Neural progenitor cell (in vitro differentiated cells): ENCODE measurements at regions not wholly inside any gene's neighbourhood (a gene's known extent, or its start where the extent isn't known, plus 50 kb on each side); places are given as distances from the start of the nearest gene placed in this dataset.

Experiments
- DNase-seq: peaks from one replicate; pipeline ENCODE4 v3.0.0-alpha.2; 2016; ENCODE audit warnings: low spot score
- H2AFZ ChIP-seq: fragments of 200-600 bp; sonication (generic); replicated peaks from 2 replicates; pipeline ENCODE4 v1.6.1; 2016; ENCODE audit warnings: antibody characterized with exemption
- H3F3A ChIP-seq: fragments of 200-600 bp; sonication (generic); 2 replicates; pipeline ENCODE4 v1.6.1; 2016; ENCODE audit warnings: antibody characterized with exemption, low read depth
- H3K27ac ChIP-seq: fragments of 200-600 bp; sonication (generic); 2 replicates; pipeline ENCODE4 v1.5.1; 2016; ENCODE audit warnings: mild to moderate bottlenecking
- H3K27me3 ChIP-seq: fragments of 200-600 bp; sonication (generic); 2 replicates; pipeline ENCODE4 v1.6.1; 2016; ENCODE audit warnings: mild to moderate bottlenecking, moderate library complexity
- H3K36me3 ChIP-seq: fragments of 200-600 bp; sonication (generic); 2 replicates; pipeline ENCODE4 v1.5.1; 2016
- H3K4me1 ChIP-seq: fragments of 200-600 bp; sonication (generic); 2 replicates; pipeline ENCODE4 v1.6.1; 2016; ENCODE audit warnings: mixed run types
- H3K4me2 ChIP-seq: fragments of 200-600 bp; sonication (generic); 2 replicates; pipeline ENCODE4 v1.6.1; 2016
- H3K4me3 ChIP-seq: fragments of 200-600 bp; sonication (generic); 2 replicates; pipeline ENCODE4 v1.5.1; 2016
- H3K79me2 ChIP-seq: fragments of 200-600 bp; sonication (generic); 2 replicates; pipeline ENCODE4 v1.6.1; 2016; ENCODE audit warnings: low read depth
- H3K9ac ChIP-seq: fragments of 200-600 bp; sonication (generic); 2 replicates; pipeline ENCODE4 v1.6.1; 2016
- H3K9me3 ChIP-seq: fragments of 200-600 bp; sonication (generic); 2 replicates; pipeline ENCODE4 v1.5.1; 2016; ENCODE audit warnings: low read depth
- H4K20me1 ChIP-seq: fragments of 200-600 bp; sonication (generic); 2 replicates; pipeline ENCODE4 v1.6.1; 2016; ENCODE audit warnings: low read depth
- H3K27ac Mint-ChIP-seq: 3 replicates; pipeline ENCODE4 v1.8.0; 2021; ENCODE audit warnings: mixed read lengths
- H3K27me3 Mint-ChIP-seq: 2 replicates; pipeline ENCODE4 v1.8.0; 2022; ENCODE audit warnings: low read depth, mild to moderate bottlenecking, inconsistent platforms, moderate library complexity, mixed read lengths; ENCODE audit not compliant: insufficient read depth
- H3K36me3 Mint-ChIP-seq: 3 replicates; pipeline ENCODE4 v1.8.0; 2021; ENCODE audit warnings: mixed read lengths
- H3K4me1 Mint-ChIP-seq: 3 replicates; pipeline ENCODE4 v1.8.0; 2021; ENCODE audit warnings: mixed read lengths
- H3K4me3 Mint-ChIP-seq: 3 replicates; pipeline ENCODE4 v1.8.0; 2021; ENCODE audit warnings: mild to moderate bottlenecking, moderate library complexity, mixed read lengths
- H3K9me3 Mint-ChIP-seq: 3 replicates; pipeline ENCODE4 v1.8.0; 2020; ENCODE audit warnings: mixed read lengths
- CTCF ChIP-seq: fragments of 200-600 bp; sonication (generic); IDR thresholded peaks from 2 replicates; pipeline ENCODE4 v1.5.1; 2017; ENCODE audit warnings: antibody characterized with exemption, mild to moderate bottlenecking
- EZH2 ChIP-seq: fragments of 200-600 bp; sonication (generic); IDR thresholded peaks from 2 replicates; pipeline ENCODE4 v1.6.1; 2017; ENCODE audit warnings: antibody characterized with exemption, mild to moderate bottlenecking, moderate library complexity
- EZH2phosphoT487 ChIP-seq: fragments of 200-600 bp; sonication (generic); IDR thresholded peaks from 2 replicates; pipeline ENCODE4 v1.6.1; 2017; ENCODE audit warnings: antibody characterized with exemption

GRCh38 chr10:130361351-130362105, 225.3 kb downstream of the GLRX3 start:
- Mint-ChIP-seq H3K27ac (no peak overlapping the region), H3K4me3 (no peak overlapping the region), H3K9me3 (peaks cover 2% of the 10 kb centered on the region), H3K36me3 (no peaks in the 10 kb centered on the region), H3K4me1 (peaks cover 3% of the 10 kb centered on the region), H3K27me3 (peaks cover 7% of the 10 kb centered on the region)
- no peaks in the 10 kb centered on the region for H3K4me1 ChIP-seq
- no peak for DNase-seq
- no peaks in the 10 kb centered on the region for H3K36me3 ChIP-seq
- TF ChIP-seq EZH2 (no peak), CTCF (no peak), EZH2phosphoT487 (no peak)
- no peak overlapping the region for H3K4me2 ChIP-seq
- H3K27me3 ChIP-seq = no peaks in the 10 kb centered on the region
- no peaks in the 10 kb centered on the region for H3F3A ChIP-seq
- no peaks in the 10 kb centered on the region for H3K9me3 ChIP-seq
- no peaks in the 10 kb centered on the region for H3K79me2 ChIP-seq
- H3K4me3 ChIP-seq = no peak overlapping the region
- H3K9ac ChIP-seq = no peak overlapping the region
- no peak overlapping the region for H2AFZ ChIP-seq
- no peak overlapping the region for H3K27ac ChIP-seq
- H4K20me1 ChIP-seq = no peaks in the 10 kb centered on the region

GRCh38 chr10:130362308-130362761, 226.1 kb downstream of the GLRX3 start:
- Mint-ChIP-seq H3K27ac (no peak overlapping the region), H3K4me3 (no peak overlapping the region), H3K9me3 (no peaks in the 10 kb centered on the region), H3K4me1 (peaks cover 3% of the 10 kb centered on the region), H3K27me3 (peaks cover 10% of the 10 kb centered on the region), H3K36me3 (no peaks in the 10 kb centered on the region)
- H2AFZ ChIP-seq = no peak overlapping the region
- H3K9me3 ChIP-seq = no peaks in the 10 kb centered on the region
- H3K4me2 ChIP-seq = no peak overlapping the region
- no peaks in the 10 kb centered on the region for H3K36me3 ChIP-seq
- no peaks in the 10 kb centered on the region for H3K79me2 ChIP-seq
- H3K27ac ChIP-seq = no peak overlapping the region
- H4K20me1 ChIP-seq = no peaks in the 10 kb centered on the region
- H3K4me3 ChIP-seq = no peak overlapping the region
- H3K9ac ChIP-seq = no peak overlapping the region
- no peaks in the 10 kb centered on the region for H3K27me3 ChIP-seq
- no peaks in the 10 kb centered on the region for H3F3A ChIP-seq
- TF ChIP-seq EZH2 (no peak), CTCF (no peak), EZH2phosphoT487 (no peak)
- H3K4me1 ChIP-seq = no peaks in the 10 kb centered on the region
- DNase-seq = peak; percentile 27

- no peak for DNase-seq
- Mint-ChIP-seq H3K9me3 (no peaks in the 10 kb centered on the region), H3K36me3 (no peaks in the 10 kb centered on the region), H3K4me3 (no peak overlapping the region), H3K4me1 (peaks cover 3% of the 10 kb centered on the region), H3K27ac (no peak overlapping the region), H3K27me3 (peaks cover 11% of the 10 kb centered on the region)
- no peak overlapping the region for H3K27ac ChIP-seq
- H3K27me3 ChIP-seq = no peaks in the 10 kb centered on the region
- H3K79me2 ChIP-seq = no peaks in the 10 kb centered on the region
- H3K9ac ChIP-seq = no peak overlapping the region
- no peaks in the 10 kb centered on the region for H4K20me1 ChIP-seq
- no peak overlapping the region for H3K4me3 ChIP-seq
- no peak overlapping the region for H2AFZ ChIP-seq
- TF ChIP-seq EZH2phosphoT487 = no peak
- no peak overlapping the region for H3K4me2 ChIP-seq
- no peaks in the 10 kb centered on the region for H3K9me3 ChIP-seq
- H3F3A ChIP-seq = no peaks in the 10 kb centered on the region
- H3K36me3 ChIP-seq = no peaks in the 10 kb centered on the region
- no peaks in the 10 kb centered on the region for H3K4me1 ChIP-seq
Observed at GRCh38 chr10:130363051-130363450, 226.9 kb downstream of the GLRX3 start.

GRCh38 chr10:130363899-130364445, 227.8 kb downstream of the GLRX3 start:
- Mint-ChIP-seq H3K27ac (no peak overlapping the region), H3K27me3 (peaks cover 13% of the 10 kb centered on the region), H3K9me3 (no peaks in the 10 kb centered on the region), H3K36me3 (no peaks in the 10 kb centered on the region), H3K4me3 (no peak overlapping the region), H3K4me1 (peaks cover 7% of the 10 kb centered on the region)
- Histone ChIP-seq H3K27ac (no peak overlapping the region), H4K20me1 (no peaks in the 10 kb centered on the region), H3K4me2 (no peak overlapping the region), H3K27me3 (no peaks in the 10 kb centered on the region), H2AFZ (no peak overlapping the region), H3K9ac (no peak overlapping the region), H3K36me3 (no peaks in the 10 kb centered on the region), H3K4me1 (no peaks in the 10 kb centered on the region), H3K79me2 (no peaks in the 10 kb centered on the region), H3K4me3 (no peak overlapping the region), H3F3A (no peaks in the 10 kb centered on the region), H3K9me3 (no peaks in the 10 kb centered on the region)
- no peak for TF ChIP-seq CTCF
- DNase-seq = no peak
